ENCODE measurements at regions not wholly inside any gene's neighbourhood (a gene's known extent, or its start where the extent isn't known, plus 50 kb on each side); places are given as distances from the start of the nearest gene placed in this dataset.

GRCh38 chr5:4758550-4758949 lies 381.6 kb upstream of the ADAMTS16 start:
- no peak for TF ChIP-seq CTCF (IDR thresholded peaks at IDR 0.05)
- TF ChIP-seq POLR2AphosphoS5 (IDR thresholded peaks at IDR 0.05) = no peak
